NCI-H345 (cell line): ENCODE measurements at regions not wholly inside any gene's neighbourhood (a gene's known extent, or its start where the extent isn't known, plus 50 kb on each side); places are given as distances from the start of the nearest gene placed in this dataset.

Experiments used
- DNase-seq: peaks from one replicate; lab custom pipeline; 2025; lab: John Stamatoyannopoulos, UW

- no peak for DNase-seq
Measured at GRCh38 chr5:54367844-54368243, 57.5 kb upstream of the ARL15 start.

GRCh38 chr5:54366707-54367106, 56.3 kb upstream of the ARL15 start:
- DNase-seq: no peak

- no peak for DNase-seq
Measured at GRCh38 chr5:54363669-54364068, 53.3 kb upstream of the ARL15 start.

GRCh38 chr5:54362992-54363625, 52.7 kb upstream of the ARL15 start:
- no peak for DNase-seq

- no peak for DNase-seq
Measured at GRCh38 chr5:54362434-54362833, 52.1 kb upstream of the ARL15 start.

GRCh38 chr5:54361691-54362411, 51.5 kb upstream of the ARL15 start:
- no peak for DNase-seq

GRCh38 chr5:54360925-54361662, 50.7 kb upstream of the ARL15 start:
- DNase-seq: no peak
